Left forelimb (tissue), 1 donor: ENCODE measurements at regions not wholly inside any gene's neighbourhood (a gene's known extent, or its start where the extent isn't known, plus 50 kb on each side); places are given as distances from the start of the nearest gene placed in this dataset.
"Not testable (repeated sequence)": the region's sequence is repeated elsewhere in the genome, so short reads cannot be mapped to it uniquely, and the experiment has no call there.

ENCODE experiments used
- DNase-seq: peaks from one replicate; pipeline ENCODE4 v3.0.0-alpha.2; 2018; ENCODE audit warnings: low spot score

DNA sequence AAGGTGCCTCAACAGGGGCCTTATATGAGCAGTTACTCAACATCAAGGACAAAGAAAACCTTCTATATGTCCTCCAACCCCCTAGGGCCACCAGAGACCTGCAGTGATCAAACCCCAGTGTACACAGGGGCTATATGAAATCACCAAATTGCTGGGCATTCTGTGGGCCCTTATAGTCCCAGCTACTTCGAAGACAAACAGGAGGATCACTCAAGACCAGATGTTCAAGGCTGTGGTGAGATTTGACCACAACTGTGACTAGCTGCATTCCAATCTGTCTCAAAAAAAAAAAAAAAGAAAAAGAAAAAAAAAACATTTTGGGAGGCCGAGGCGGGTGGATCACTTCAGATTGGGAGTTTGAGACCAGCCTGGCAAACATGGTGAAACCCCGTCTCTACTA lies 51.0 kb upstream of the PRB2 start:
- DNase-seq, result no peak

DNA sequence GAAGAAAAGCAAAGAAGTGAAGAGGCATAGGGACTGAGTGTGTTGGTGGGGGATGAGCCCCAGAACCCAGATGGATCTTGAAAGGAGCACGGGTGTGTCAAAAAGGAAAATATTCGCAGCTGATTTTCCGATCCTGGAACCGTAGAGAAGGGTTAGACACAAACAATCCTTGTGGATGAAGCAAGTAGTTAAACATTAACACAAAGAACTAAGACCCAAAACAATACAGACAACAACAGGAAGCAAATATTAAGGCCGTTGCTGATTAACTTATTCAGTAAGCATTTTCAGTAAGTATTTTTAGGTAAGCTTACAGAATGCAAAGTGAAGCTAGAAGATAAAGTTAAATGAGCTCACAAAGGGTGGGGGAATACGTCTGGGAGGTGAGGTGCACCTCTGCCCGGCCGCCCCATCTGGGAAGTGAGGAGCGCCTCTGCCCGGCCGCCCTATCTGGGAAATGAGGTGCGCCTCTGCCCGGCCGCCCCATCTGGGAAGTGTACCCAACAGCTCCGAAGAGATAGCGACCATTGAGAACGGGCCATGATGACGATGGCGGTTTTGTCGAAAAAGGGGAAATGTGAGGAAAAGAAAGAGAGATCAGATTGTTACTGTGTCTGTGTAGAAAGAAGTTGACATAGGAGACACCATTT lies 62.8 kb upstream of the PRB2 start:
- no peak for DNase-seq

DNA sequence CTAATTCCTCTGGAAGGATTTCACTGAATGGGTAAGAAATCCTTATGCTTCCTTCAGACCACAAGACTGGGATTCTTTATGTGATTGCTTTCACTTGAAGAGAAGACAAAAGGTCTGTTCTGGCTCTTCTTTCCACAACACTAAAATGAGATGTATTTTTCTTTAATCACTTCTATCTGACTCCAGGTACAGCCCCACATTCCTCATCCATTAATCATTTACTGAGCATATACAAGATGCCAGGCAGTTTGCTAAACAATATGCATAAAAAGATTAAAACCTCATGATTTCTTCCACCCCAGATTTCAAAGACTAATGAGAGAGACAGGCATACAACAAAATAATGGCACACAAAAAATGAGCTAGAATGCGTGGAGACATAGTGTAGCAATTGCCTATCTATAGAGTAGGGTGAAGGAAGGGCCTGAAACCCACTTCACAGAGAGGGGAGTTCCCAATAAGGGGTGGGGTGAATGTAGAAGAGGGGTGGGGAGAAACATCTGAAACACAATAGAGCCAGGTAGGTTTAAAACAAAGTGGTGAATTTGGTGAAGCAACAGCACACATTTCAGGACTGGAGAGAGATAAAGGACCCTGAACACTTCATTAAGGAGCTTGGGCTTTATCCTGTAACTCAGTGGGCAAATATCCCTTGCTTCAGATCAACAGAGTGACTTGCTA lies 65.1 kb upstream of the PRB2 start:
- DNase-seq, result no peak

DNA sequence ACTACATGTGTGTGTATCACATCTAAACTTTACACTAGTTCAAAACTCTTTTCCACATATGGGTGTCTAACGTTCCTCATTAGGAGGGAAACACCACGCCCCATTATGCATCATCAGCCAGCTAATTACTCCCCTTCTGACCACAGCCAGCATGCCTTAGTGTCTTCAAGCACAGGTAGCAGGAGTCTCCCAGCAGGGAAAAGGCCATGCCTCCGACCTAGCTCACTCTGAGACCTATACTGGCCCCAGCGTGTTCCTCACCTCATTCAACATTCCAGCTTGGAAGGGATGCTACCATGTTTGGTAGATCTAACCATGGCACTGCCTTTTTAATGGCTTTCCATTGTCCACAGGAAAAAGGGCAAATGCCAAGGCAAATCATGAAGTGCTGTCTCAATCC lies 66.1 kb upstream of the PRB2 start:
- DNase-seq, result no peak

DNA sequence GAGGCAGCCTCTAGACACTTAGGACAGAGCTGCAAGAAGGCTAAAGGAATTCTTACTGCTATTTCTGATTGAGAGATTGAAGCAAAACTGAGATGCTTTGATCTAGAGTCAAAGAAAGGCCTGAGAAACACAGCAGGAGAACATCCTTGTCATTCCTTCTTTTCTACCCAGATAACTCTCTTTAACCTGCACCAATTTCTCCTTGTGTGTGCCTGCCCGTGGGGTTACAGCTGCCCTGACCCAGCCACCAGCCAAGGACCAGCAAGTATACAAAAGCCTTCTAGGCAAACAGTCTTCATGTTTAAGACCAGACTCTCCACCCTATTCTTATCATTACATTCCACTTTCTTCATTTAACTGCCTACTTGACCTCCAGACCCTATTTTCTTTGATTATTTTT lies 81.7 kb upstream of the PRB2 start:
- no peak for DNase-seq

DNA sequence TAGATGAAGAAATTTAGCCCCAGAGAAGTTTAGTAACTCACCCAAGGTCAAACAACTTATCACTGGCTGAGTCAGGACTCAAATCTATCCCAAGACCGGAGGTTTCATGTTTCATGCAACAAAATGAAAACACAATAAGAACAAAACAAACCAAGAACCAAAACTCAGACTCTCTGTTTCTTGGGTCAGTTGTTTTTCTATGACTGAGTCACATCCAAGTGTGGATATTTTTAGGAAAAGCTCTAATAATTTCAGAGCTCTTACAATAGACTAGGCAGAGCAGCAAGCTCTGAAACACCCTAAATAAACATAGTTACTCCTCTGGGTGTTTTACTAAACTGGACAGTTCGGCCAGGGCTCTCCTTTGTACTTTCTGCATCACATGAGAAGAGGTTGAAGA lies 87.6 kb upstream of the PRB2 start:
- DNase-seq, result no peak

DNA sequence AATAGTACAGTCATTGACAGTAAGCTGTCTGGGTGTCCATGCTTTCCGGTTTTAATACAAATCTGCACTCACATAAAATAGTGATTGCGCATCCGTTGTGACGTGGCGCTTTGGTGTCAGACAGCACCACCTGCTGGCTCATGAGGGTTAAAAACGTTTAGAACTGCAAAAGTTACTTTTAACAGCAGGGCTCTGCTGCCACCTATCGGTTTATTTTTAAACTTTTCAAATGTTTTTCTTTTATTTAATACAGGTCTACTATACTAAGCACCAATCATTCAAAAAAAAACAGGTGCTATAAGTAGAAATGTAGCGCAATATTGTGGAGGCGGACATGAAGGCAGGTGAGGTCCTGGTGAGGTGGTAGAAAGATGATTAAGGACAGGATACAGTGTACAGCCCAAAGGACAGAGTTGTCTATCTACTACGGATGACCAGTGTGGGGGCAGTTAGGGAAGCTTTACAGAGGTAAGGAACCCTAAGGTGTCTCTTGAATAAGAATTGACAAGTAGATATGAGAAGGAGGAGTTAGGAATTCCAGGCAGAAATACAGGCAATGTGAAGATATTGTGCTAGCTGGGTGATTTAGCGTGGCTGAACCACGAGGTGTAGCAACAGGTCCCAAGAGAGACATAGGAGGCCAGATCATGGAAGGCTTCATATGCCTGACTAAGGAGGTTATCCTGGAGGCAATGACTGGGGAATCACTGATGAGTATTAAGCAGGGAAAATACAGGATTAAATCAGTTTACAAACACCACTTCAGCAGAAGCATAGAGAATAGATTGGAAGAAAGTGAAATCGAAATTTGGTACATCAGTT lies 91.5 kb upstream of the PRB2 start:
- no peak for DNase-seq

DNA sequence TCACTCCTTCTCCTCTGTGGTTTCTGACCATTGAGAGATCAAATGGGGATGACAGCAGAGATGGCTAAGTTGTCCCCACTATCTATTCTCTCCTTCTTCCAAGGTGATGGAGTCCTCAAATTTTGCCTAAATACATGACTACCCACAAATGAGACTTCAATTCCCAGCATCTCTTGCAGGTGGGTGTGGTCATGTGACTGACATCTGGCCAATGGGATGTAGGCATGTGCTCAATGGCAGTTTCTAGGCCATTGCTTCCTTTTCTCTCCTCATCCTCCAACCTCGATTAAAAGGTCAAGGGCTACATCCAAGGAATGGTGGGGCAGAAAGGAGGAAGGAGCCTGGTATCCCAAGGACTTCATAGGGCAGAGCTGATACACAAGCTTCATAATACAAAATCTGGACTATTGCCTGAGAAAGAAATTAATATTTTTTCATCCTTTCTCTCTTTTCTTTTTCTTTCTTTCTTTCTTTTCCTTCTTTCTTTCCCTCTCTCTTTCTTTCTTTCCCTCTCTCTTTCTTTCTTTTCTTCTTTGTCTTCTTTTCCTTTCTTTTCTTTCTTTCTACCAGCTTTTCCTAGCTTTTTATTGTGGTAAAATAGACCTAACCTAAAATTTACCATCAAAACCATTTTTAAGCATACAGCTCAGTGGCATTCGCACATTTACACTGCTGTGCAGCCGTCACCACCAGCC lies 100.9 kb upstream of the PRB2 start:
- no peak for DNase-seq

DNA sequence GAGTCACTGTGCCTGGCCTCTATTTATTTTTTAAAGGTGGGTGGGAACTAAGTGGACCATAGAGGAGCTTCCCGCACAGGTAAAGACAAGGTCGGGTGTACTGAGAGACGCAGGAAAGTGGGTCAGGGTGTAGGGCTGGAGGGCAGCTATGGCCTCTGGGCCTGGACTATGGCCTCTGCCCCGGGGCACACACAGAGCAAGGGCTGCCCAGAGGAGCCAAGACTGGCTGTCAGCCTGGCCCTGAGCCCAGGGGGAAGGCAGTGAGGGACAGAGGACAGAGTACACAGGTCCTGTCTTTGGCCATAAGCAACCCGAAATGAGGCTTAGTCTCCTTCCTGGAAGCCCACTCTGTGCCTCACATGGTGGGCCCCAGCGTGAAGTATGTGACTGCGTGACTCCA lies 102.1 kb upstream of the PRB2 start:
- no peak for DNase-seq

DNA sequence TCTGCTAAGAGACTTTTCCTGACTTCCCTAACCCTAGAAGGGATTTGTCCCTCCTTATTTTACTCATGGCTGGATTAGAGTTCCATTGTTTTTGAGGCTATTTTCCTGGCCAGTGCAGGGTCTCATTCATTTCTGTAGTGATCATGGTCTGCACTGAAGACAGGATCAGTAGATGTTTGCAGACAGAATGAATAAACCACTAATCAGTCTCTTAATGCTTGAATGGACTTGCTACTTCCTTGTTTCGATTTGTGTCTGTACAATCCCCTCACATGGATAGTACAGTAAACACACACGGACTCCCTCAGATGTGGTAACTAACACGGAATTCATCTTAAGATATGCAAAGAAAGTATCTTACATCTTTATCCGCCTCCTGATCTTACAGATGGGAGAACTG lies 102.6 kb upstream of the PRB2 start:
- DNase-seq, result no peak

DNA sequence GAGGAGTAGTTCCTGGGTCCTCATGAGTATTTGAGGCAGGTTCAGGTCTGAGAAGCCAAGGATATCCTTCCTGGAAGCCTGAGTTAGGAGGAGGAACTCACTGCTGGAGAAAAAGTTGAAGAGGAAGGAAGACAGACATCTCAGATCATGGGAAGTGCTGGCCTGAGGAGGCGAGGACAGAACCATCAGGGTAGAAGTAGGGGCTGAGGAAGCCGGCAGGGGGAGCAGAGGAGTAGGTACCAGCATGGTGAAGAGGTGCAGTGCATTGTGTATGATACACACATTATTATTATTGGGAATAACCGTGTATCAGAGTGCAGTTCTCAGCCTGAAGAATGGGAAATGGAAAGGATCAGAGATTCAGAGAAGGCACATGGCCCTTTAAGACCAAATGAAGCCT lies 103.2 kb upstream of the PRB2 start:
- not testable (repeated sequence) for DNase-seq

DNA sequence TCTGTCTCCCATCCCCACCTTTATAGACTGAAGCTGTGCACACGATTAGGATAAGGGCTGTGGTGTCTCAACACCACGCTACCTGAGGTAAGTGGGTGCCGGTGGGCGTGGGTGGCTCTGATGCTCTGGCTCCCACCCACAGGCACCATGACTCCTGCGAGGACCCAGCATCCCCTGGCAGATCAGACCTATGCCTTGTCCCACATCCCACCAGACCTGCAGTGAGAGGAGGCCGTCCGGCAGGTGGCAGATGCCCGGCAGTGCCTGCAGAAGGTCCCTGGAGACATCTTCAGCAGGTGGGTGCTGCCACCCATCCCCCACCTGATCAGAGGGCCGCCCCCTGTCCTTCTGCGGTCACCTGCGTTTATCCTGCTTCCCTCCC lies 104.4 kb upstream of the PRB2 start:
- no peak for DNase-seq

DNA sequence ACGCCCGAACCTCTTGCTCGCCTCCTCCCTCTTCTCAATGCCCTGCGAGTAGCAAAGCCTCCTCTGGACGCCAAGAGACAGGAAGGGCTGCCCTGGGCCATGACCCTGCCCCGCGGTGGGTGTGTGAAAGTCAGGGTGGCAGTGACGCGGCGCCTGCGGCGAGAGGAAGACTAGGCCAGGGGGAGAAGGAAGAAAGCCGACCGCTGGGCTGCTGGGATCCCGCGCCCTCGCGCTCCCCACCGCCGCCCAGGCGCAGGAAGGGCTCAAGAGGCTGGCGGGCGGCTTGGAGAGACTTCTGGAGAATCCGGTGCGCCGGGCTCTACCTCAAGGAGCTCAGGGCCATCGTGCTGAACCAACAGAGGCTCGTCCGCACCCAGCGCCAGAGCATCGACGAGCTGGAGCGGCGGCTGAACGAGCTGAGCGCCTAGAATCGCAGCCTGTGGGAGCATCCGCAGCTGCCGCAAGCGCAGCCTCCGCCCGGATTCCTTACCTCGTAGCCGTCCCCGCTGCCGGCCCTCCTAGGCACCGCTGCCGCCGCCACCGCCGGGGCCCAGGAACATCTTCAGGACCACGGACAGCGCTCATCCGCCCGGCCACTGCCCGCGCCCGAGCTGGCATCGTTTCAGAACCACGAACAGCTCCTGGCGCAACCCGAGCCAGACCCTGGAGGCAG lies 105.0 kb upstream of the PRB2 start:
- DNase-seq, result peak; percentile 91

DNA sequence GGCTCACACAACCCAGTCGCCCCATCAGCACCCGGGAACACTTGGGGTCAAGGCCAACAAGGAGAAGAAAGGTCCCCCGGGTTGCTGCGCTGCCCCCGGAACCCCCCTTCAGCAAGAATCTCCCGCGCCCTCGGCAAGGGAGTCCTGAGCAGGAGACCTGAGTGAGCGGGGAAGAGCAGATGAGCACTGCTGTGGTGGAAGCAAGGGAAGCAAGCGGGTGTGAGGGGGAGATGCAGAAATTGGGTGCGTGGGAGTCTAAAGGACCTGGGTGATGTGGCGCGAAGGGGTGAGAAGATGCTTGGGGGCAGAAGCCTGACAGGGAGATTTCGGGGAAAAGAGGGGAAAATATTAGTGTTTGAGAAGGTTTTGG lies 105.5 kb upstream of the PRB2 start:
- DNase-seq, result no peak

DNA sequence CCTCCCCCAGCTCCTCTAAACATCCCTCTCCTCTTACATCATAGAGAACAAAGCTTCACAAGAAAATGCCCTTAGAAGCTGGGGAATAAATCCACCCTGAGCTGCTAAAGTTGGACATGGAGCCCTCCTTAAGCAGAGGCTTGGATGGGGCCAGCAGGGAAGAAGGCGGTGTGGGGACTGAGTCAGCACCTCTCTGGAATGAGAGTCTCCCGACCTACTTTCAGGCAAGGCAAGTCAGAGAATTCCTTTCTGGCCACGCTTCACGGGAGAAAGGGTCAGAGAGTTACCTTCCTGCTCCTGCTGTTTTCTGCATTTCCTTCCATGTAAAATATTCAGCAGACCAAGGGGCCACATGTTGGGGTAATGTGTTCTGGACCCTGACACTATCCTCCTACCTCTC lies 113.3 kb upstream of the PRB2 start:
- no peak for DNase-seq

DNA sequence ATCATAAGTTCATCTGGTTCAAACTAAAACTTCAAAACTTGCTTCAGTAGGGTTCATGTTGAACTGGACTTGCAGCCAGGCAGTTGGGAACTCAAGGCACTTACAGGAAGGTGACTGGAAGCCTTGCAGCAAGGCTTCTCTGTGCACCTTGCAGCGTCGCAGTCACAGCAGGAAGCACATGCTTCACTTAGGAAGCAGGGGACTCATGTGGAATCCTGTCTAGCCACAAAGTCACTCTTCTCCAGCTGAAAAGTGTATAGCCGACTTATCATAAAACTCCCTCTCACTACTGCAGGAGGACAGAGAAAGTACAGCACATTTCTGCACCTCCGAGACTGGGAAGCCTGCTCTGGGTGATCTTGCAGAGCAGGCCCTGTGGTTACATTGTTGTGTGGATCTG lies 114.0 kb upstream of the PRB2 start:
- DNase-seq, result no peak

DNA sequence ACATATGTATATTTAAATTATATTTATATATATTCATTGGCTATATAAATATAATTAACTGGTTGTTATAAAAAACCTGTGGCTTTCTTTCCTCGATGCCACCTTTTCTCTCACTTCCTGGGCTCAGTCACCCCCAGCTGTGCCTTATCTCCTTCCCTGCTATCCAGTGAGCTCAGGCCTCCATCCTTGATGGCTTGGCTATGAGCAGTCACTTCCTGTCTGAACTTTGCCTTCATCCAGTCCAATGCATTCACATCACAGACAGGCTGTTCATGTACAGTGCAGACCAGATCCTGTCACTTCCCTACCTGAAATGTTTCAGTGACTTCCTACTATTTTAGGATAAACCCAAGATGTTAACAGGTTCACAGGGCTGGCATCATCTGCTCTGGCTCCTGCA lies 115.3 kb upstream of the PRB2 start:
- DNase-seq, result no peak

DNA sequence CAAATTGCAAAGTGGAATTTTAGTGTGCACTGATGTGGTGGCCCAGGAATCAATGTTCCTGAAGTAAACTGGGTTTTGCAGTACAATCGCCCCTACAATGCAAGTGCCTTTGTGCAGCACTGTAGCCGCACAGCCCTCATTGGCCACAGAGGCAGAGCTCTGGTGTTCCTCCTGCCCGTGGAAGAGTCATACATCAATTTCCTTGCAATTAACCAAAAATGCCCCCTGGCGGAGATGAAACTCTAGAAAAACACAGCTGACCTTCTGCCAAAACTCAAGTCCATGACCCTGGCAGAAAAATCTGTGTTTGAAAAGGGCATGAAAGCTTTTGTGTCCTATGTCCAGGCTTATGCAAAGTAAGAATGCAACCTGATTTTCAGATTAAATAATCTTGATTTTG lies 117.9 kb upstream of the PRB2 start:
- DNase-seq, result no peak

DNA sequence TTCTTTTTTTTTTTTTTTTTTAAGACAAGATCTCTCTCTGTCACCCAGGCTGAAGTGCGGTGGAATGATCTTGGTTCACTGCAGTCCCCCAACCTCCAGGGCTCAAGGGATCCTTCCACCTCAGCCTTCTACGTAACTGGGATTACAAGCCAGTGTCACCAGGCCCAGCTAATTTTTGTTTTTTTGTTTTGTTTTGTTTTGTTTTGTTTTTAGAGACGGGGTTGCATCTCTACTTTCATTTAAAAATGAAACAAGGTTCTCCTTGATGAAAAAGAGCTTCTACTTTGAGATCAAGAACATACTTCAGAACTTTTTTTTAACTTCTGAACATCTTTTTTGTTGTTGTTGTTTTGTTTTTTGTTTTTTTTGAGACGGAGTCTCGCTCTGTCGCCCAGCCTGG lies 121.7 kb upstream of the PRB2 start:
- no peak for DNase-seq

DNA sequence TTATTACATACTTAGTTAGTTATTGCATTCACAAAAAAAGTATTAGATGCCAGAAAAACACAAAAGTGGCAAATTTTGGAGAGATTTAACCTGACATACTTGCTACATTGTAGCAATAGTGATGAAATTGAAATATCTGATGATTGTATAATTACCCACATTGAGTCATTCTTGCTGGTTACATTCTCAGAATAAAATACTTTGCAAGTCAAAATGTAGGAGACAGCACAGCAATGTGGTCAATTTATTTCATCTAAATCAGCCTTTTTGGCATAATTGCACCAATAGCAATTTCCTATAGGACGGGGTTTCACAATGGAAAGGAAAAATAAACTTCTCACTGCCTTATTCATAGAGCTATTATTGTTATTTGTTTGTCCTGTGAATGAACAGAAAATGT lies 125.0 kb upstream of the ETV6 start:
- DNase-seq, result no peak

DNA sequence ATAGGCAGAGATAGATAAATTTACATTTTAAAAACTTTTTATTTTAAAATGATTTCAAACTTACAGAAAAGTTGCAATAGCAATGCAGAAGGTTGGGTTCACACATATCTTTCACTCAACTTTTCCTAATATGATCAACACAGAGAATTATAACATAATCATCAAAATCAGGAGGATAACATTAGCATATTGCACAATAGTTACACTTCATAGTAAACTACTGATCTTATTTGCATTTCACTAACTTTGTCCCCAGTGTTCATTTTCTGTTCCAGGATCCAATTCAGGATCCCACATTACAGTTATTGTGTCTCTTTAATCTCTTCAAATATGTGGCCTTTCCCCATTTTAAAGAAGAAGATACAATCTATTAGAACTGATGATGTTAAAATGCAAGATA lies 115.4 kb upstream of the ETV6 start:
- DNase-seq, result no peak

DNA sequence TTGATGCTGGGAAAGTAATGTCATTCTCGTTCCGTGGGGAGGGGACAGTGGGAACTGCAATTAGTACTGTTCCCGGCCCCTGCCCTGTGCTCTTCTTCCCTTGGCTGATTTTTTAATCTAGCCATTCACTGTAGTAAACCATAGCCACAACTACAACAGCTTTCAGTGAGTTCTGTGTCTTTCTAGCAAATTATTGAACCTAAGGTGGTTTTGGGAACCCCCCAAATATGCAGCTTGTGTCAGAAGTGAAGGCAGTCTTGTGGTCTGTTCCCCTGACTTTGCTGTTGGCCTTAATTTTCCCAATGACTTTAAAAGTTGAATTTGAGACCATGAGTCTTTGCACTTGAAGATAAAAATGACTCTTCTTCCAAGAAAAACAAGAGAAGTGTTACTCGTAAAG lies 114.3 kb upstream of the ETV6 start:
- no peak for DNase-seq
